GM21360 (cell line): ENCODE measurements at regions not wholly inside any gene's neighbourhood (a gene's known extent, or its start where the extent isn't known, plus 50 kb on each side); places are given as distances from the start of the nearest gene placed in this dataset.
A peak's percentile ranks its signal among the peaks of the same experiment; 100 is the strongest.

ENCODE experiments used
- ATAC-seq: cut with Tn5 transposase; IDR thresholded peaks from one replicate; pipeline ENCODE4 v1.9.1; 2021; ENCODE audit warnings: mild to moderate bottlenecking, moderate library complexity; ENCODE audit not compliant: unreplicated experiment

- ATAC-seq, result no peak
Measured at GRCh38 chr1:87673748-87674147, 345.1 kb downstream of the LMO4 start.

DNA sequence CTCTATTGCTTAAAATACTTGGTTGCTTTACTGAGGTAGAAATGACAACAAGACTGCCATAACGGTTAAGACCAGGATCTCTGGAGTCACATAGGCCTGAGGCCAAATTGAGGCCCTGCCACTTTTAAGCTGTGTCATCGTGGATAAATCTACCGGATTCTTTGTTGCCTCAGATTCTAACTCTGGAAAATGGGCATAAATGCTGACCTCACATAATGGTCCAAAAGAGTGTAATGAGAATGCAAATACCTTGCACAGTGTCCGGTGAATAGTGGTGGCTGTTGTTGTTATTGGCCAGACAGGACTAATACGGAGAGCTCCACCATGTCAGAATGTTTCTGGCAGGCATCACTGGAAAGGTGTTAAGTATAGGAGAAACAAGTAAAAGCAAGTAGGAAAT is 346.1 kb downstream of the LMO4 start:
- ATAC-seq, result no peak

DNA sequence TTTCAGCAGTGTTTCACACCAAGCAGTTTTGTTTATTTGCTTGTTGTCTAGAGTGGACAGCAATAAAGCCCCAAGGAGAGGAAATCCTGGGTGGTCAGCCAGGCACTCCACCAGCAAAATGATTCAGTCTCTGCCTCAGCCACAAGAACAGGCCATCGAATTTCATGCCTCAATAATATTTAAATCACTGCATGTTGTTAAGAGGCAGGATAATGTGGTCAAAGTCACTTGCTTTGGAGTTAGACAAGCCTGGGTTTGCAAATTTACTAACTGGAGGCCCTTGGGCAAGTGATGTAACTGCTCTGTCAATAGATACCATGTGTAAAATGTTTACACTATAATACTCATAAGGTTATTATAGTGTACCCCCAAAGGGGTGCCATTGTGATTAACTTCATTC is 349.6 kb downstream of the LMO4 start:
- ATAC-seq, result no peak

- no peak for ATAC-seq
Measured at GRCh38 chr1:87682565-87682964, 353.9 kb downstream of the LMO4 start.

DNA sequence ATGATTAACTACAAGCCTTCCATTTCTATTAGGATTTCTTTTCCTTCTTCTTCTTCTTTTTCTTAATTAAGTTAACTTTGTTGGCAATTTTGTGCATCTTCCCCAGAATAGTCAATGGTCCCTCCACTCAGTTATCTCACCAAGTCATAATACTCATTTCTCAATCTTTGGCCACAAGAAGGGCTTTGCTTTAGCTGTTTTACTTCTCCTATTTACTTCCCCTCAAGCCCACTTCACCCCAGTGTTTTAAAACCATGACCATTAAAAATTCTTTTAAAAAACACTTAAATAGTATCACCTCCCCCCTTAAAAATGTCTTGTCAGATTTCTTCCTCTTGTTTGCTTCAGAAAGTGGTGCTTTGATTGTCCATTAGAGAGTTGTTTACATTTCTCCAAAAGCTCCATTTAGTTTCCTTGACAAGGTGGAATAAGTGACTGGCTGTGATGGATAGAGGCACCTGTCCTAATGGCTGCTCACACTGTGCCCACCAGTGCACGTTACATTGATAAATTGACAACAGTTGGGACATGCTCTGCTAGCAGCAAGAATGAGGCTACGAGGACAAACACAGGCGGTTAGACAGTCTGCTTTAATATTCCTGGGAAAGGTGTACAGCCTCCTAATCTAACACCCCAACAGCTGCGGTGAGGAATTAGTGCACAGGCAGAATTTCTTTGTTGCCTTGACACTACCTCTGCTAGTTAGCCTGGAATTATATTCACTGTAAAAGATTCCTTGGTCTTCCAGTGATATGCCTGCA is 354.7 kb downstream of the LMO4 start:
- ATAC-seq, result no peak

- ATAC-seq, result peak; percentile 88
Measured at GRCh38 chr1:87684194-87684593, 355.5 kb downstream of the LMO4 start.

DNA sequence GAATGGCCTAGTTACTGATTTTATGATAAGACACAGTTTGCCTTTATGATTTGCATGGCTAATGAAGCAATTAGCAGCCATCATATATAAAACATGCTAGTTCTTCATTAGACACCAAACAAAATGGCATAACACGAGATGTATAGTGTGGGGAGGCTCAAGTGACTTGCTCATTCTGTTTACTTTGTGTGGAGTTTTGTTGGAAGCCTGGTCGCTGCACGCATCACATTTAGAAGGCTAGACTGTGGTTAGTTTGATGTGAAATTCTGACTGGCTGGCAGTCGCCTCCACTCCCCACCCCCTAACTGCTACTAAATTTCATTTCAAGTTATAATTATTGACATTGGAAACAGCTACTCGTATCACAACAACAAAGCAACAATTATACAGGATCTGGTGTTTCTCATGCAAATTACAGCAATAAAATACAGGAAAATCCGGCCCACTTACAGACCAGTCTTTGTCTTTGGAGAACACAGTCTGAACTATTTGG is 356.1 kb downstream of the LMO4 start:
- no peak for ATAC-seq

- ATAC-seq, result no peak
Measured at GRCh38 chr1:87685311-87686135, 356.8 kb downstream of the LMO4 start.

DNA sequence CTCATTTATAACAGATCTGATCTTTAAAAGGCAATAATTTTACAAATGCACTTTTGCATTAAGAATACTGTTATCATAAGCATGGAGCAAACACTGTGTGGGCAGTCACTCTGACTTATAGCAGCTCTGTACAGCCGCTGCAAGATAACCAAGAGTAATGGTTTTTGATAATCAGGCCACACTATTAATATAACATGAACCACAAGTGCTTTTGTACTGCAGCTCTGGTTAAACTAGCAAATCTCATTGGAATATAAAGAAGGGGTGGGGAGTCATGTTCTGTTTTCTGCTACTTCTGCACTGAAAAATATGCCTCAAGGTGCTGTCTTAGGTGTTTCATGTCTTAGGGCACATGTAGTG is 357.4 kb downstream of the LMO4 start:
- no peak for ATAC-seq

DNA sequence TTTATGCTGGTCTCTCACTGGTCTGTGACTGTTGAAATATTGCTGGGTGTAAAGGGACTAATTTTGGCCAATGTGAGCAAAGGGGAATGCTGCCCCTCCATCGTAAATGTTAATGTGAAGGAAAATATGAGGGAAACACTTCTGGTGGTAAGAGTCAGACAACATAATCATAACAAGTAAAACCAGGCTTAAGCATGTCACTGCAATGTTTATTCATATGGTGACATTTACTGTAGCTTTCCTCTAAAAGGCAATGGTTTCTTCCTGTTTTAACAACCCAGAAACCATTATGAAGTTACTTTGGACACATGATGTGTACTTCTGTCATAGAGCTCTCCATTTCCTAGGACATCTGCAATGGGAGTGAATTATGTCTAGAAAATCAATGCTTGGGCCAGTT is 358.0 kb downstream of the LMO4 start:
- no peak for ATAC-seq

DNA sequence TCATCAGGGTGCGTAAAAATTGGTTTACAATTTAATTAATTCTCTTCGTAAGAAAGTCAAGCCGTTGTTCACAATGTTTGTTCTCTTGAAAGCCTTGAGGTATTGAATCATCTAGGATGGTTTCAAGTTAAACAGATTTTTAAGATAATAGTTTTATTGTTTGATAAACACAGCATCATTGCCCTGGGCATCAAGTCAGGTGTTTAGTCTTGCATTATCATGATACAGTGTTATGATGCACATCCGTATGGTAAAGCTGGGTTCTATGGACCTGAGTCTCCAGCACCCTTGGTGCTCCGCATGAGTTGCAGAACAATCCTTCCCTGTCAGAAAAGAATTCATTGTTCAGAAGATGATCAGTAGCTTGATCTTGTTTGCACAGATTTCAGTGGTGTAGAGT is 359.5 kb downstream of the LMO4 start:
- ATAC-seq, result no peak

GRCh38 chr1:87689487-87689886 is 360.8 kb downstream of the LMO4 start:
- ATAC-seq, result no peak

DNA sequence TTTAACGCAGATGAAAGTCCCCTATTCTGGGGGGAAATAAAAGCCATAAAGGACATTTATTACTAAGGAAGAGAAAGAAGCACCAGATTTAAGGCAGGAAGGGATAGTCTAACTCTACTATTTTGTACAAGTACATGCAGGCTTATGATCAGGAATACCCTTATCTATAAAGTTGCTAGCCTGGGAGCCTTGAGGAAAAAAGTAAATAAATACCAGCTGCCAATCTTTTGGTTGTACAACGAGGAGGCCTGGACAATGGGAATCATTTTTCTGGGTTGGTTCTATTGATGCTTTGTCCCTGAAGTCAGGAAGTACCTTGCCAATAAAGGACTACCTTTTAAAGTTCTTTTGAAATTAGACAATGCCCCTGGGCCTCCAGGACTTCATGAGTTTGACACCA is 367.8 kb downstream of the LMO4 start:
- no peak for ATAC-seq

DNA sequence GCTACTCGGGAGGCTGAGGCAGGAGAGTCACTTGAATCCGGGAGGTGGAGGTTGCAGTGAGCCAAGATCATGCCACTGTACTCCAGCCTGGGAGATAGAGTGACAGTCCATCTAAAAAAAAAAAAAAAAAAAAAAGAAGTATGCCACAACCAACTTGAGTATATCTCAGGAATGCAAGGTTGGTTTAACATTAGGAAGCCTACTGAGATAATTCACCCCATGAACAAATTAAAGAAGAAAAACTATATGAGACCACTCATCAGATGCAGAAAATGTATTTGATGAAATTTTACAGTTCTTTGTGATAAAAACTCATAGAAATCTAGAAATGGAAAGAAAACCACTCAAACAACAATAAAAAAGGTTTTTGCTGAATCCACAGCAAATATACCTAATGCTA is 373.8 kb downstream of the LMO4 start:
- ATAC-seq, result no peak

DNA sequence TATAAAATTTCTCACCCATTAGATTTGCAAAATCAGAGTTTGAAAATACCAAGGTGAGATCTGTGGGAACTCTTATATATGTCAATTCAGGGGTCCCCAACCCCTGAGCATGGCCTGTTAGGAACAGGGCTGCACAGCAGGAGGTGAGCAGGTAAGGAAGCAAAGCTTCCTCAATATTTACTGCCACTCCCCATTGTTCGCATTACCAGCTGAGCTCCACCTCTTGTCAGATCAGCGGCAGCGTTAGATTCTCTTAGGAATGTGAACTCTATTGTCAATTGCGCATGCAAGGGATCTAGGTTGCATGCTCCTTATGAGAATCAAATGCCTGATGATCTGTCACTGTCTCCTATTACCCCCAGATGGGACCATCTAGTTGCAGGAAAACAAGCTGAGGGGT is 376.6 kb downstream of the LMO4 start:
- no peak for ATAC-seq

GRCh38 chr1:87706203-87706602 is 377.5 kb downstream of the LMO4 start:
- ATAC-seq, result no peak

DNA sequence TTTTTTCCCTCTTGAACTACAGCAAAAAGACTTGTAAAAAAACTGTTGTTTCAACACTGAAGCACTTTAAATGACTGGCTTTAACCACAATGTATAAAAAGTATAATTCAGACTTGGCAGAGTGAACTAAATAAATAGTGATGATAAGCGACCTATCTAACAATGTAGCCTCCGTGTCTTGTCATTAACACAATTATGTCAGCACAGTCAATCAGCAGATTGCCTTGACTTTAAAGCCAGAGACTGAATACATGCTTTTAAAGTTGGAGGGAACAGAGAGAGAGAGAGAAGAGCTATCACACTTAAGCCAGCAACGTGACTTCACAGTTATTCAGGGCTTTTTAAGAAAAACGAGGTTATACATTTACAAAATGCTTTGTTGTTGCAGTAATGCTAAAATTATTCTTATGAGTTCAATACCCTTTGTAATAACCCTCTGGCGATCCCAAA is 378.1 kb downstream of the LMO4 start:
- no peak for ATAC-seq

GRCh38 chr1:87707411-87707810 is 378.7 kb downstream of the LMO4 start:
- ATAC-seq, result no peak

DNA sequence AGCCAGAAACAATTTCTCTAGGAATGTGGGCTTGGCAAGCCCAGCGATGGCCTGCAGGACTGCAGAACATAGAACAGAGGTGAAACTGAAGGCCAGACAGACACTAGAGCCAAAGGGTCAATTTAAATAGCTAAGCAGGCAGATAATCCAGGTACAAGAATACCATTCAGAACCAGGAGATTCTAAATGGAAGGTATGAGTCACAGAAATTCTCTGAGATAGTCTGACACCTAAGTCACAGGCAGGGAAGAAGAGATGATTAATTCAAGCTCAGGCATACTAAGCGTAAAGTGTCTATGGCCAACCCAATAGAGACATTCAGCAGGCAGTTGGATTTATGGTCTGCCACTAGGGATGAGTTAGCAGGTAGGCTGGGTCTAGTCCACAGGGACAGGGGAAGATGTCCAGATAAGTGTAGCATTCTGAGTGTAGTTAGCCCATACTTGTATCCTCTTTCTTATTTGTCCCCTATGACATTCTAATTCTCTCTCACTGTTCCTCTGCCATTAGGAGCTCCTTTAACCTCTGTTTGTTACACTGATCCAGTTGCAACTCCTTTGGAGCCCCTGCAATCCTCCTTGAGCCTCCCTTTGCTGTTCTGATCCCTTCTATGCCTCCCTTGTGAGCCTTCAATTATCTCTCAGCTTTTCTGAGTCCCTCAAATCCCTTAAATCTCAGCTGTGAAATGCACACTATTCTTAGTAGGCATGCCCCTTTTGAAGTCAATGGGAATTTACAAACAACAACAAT is 383.8 kb downstream of the LMO4 start:
- ATAC-seq, result no peak

DNA sequence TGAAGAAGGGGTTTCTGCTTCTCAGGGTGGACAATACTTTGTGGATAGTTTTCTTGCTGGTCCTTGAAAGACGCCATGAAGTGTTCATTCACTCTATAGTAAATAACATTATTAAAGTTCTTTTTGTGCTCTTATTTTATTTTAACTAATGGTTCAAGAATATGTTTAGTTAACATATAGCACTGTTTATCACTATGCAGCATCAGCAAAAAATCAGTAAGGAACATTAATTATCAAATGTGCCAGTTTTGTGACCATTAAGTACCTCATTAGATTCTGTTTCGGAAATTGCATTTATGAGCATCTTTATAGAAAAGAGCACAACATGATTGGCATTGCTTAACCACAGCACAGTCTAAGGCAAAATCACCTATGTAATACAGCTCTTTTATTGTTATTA is 385.6 kb downstream of the LMO4 start:
- ATAC-seq, result no peak

- ATAC-seq, result no peak
Measured at GRCh38 chr1:87715052-87715451, 386.4 kb downstream of the LMO4 start.

DNA sequence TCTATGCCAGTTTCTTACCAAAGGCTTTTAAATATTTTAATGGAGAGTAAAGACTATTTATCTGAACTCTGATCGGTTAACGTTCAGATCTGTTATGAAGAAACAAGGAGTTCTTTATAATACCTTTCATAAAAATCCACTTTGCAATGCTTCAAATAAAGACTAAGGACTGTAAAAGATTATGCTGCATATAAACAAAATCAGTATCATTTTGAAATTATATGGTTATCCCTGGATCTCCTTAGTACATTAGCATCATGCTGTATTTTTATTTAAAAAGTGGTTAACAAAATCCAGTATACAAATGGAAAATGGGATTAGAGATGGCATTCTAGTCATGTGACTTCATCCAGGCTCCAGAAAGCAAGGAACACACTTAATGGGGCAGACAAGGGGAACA is 386.8 kb downstream of the LMO4 start:
- no peak for ATAC-seq
